HG03097 (cell line): ENCODE measurements at regions not wholly inside any gene's neighbourhood (a gene's known extent, or its start where the extent isn't known, plus 50 kb on each side); places are given as distances from the start of the nearest gene placed in this dataset.
A peak's percentile ranks its signal among the peaks of the same experiment; 100 is the strongest.
"Not testable (repeated sequence)": the region's sequence is repeated elsewhere in the genome, so short reads cannot be mapped to it uniquely, and the experiment has no call there.

ENCODE experiments used
- ATAC-seq: cut with Tn5 transposase; IDR thresholded peaks from one replicate; pipeline ENCODE4 v1.9.1; 2021; ENCODE audit not compliant: unreplicated experiment, low FRiP score

DNA sequence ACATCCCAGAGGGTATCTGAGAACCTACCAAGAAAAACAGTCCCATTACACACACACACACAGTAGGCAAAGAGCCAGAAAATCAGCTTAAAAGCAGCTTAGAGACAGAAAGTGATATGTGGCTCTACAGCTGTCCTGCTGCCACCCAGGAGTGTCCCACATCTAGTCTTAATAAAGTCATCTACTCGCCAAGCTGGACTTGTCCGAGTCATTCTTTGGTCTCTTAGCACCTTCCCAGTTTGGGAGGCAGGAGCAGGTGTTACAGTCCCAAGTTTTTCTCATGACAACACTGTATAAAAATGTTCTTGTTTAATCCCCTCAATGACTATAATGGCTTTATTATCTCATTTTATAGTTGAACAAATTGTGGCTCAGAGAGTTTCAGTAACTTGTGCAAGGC lies 252.5 kb upstream of the CASK start:
- ATAC-seq: no peak

DNA sequence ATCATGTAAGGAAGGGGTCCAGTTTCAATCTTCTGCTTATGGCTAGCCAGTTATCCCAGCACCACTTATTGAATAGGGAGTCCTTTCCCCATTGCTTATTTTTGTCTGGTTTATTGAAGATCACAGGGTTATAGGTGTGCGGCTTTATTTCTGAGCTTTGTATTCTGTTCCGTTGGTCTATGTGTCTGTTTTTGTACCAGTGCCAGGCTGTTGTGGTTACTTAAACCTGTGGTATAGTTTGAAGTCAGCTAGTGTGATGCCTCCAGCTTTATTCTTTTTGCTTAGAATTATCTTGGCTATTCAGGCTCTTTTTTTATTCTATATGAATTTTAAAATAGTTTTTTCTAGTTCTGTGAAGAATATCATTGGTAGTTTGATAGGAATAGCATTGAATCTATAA lies 234.6 kb upstream of the CASK start:
- ATAC-seq: not testable (repeated sequence)

DNA sequence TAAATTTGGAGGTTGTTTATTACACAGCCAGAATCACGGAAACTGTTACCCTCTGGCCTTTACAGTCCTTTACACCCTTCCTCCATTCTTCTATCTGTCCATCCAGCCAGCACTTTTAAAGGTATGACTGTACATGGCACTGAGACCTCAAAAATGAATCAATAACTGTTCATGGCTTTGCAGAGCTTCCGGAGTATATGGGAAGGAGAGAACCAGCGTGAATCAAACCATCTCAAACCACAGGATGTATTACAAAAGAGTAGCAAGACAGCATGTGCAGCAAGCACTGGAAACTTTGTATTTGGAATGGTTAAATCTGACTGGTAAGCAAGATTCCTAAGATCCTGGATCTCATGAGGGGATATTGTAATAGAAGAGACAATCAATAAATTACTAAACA lies 228.5 kb upstream of the CASK start:
- no peak for ATAC-seq

DNA sequence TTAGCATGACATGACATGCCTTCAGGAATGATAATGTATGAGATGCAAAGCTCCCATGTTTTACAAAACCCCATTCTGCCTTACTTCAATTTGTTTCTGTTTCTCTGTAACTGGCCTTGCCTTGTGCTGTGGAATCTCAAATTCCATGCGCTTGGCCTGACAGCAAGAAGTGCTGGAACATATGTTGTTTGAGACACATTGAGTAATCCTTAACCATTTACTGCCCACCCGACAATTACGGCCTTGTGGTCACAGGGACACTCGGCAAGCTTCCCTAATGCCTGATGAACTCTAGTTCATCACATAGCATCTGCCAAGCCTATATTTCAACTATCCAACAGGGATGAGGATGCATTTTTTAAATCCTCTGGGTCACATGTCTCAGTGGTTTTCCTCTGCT lies 226.4 kb upstream of the CASK start:
- no peak for ATAC-seq

DNA sequence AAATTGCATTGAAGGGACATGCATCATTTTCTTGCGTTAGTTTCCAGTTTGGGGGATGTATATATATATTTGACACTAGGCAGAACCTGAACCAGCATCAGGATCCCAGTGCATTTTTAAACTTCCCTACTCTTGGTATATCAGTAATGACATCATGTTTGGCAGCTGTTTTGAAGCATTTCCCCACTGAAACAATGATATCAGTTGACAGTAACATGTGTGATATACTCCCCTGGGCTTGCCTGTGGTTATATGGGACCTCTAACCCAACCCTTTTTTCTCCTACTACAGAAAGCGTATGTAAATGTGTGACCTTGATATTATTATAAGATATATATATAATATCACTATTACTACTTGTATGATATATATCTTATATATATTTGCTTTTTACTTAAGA lies 225.9 kb upstream of the CASK start:
- no peak for ATAC-seq

DNA sequence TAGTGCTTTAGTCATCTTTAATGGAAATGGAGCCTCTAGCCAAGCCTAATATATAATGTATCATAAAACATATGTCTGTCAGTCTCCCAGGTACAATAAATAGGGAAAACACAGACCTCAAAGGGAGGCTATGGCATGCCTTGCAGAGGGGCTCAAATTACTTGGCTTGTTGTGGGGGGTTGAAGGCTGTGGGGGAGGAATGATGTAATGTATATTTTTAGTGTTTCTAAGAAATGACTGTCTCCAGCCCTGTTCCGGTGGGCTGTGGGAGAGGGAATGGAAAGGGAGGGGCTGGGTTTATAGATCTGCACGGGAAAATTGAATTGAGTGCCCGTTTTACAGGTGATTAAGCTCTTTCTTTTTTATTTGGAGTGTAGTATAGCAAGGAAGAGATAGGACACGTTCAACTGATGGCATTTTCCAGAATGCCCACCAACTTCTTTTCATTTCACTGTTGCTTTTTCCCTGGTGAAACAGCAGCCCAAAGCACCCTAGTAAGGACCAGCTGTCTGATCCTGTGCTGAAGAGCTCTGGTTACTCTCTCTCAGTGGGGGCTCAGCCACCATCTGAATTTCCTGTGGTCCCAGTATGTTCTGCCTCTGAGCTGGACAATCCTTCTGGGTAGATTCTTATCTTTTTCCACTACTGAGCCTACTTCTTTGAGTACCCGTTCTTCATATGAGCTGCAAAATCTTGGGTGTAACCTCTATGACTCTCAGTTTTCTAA lies 220.7 kb upstream of the CASK start:
- ATAC-seq: no peak

DNA sequence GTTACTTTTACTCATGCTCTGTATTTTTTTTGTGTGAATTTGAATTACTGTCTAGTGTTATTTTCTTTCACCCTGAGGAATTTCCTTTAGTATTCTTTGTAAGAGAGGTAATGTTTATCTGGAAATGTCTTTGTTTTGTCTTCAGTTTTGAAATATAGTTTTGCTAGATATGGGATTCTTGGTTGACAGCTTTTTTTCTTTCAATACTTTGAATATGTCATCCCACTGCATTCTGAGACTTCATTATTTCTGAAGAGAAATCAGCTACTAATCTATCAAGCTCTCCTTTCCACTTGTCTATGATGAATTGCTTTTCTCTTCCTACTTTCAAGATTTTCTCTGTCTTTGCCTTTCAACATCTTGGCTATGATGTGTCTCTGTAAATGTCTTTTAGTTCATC lies 217.0 kb upstream of the CASK start:
- no peak for ATAC-seq

DNA sequence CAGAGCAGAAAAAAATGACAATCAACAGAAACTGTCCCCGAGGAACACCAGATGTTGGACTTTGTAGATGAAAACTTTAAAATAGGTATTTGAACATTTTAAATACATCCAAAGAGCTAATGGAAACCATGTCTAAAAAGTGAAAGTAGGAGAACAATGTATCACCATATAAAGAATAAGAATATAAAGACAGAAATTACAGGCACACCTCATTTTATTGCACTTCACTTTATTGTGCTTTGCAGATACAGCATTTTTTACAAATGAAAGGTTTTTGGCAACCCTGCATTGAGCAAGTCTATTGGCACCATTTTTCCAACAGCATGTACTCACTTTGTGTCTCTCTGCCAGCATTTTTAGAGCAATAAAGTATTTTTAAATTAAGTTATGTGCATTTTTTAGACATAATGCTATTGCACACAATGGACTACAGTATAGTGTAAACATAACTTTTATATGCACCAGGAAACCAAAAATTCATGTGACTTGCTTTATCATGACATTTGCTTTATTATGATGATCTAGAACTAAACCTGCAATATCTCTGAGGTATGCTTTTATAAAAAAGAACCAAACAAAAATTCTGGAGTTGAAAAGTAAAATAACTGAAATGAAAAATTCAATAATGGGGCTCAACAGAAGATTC lies 212.4 kb upstream of the CASK start:
- no peak for ATAC-seq

DNA sequence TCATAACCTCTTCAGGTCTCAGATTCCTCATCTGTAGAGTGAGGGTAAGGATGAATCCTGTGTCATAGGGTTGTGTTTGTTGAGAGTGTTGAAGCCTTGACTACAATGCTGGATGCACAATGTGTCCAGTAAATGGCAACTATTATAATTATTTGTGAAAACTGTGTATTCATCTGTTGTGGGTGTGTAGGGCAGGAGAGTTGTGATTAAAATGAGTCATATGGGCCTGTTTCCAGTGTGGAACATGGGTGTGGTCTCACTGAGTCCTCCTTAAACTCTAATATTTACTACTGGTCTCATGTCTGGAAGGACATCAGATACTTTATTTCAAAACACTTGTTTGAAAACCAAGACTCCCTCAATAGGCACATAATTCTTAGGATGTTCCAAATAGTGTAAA lies 208.5 kb upstream of the CASK start:
- no peak for ATAC-seq

DNA sequence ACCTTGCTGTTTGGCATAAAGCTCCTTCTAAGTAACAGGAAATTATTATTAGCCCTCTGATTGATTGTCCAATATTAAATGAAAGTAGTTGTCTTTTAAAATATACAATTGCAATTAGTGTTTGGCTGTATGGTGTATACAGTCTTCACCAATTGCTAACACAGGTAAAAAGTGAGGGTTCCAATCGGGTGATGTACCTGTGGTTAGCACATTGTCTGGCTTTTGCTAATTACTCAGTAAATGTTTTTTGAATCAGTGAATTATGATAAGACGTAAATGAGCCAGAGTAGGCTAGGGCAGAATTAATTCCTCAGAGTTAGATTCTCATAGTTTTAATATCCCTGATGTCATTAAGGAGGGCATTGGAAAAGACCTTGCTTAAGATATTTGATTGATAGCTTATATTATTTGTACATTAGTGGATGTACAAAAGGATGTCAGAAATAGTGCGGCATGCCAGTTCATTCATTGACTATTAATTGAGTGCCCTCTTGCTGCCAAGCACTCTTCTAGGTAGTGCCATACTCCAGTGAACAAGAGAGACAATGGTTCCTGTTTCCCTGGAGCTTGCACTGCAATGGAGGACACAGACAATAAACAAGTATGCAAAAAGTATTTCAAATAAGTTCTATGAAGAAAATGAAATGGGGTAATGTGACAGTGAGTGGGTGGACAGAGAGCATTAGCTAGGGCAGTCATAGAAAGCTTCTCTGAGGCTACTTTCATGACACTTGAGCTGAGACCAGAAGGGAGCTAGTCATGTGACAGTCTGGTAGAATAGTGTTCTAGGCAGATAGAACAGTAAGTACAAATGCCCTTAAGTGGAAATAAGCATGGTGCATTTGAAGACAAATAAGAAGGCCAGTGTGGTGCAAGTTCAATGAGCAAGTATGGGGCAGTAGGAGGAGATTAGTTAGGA lies 205.9 kb upstream of the CASK start:
- no peak for ATAC-seq

DNA sequence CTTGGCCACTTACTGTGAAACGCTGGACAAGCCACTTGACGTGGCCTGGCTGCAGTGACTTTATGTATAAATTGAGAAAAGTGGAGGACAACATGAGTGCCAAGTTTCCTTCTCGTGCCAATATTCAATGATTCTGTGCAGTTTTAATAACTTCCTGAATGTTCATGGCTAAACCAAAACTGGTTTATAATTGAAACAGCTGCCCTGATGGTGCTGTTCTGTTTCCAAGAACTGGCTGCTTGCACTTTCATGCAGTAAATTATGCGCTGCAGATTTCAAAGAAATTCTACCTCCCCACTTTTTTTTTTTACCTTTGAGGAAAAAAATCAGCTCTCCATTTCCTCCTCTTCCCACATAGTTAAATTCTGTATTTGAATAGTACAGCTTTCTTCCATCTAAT lies 205.2 kb upstream of the CASK start:
- no peak for ATAC-seq

DNA sequence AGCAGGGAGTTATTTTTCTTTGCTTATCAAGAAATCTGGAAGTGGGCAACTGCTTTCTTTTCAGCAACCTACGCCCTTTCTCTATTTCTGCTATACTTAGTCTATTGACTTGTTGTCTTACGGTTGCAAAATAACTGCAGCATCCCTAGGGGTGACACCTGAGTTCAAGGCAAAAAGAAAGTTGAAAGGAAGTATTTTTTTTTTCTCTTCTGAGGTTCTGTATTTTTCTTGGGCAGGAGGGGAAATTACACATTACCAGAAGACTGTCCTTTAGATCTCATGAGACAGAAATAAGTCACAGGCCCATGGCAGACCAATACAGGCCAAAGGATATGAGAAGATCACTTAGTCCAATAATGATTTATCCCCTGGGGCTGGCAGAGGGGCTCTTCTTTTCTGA lies 204.7 kb upstream of the CASK start:
- peak; percentile 67 for ATAC-seq

DNA sequence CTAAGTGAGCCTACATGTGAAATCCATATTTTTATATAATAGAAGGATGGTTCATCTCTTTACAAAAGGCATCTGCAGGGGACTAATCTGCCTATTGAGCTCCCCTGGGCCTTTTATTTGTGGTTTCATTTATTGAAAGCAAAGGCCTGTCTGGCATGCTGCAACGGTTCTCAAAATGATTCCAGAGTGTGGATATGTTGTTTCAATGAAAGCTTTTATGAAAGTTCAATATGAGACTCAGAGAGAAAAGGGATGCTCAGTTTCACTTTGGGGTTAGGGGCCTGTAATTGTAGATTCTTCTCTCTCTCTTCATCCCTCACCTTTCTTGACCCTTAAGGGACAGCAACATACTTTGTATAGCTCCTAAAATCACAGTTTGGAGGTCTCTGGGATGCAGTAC lies 204.2 kb upstream of the CASK start:
- no peak for ATAC-seq

DNA sequence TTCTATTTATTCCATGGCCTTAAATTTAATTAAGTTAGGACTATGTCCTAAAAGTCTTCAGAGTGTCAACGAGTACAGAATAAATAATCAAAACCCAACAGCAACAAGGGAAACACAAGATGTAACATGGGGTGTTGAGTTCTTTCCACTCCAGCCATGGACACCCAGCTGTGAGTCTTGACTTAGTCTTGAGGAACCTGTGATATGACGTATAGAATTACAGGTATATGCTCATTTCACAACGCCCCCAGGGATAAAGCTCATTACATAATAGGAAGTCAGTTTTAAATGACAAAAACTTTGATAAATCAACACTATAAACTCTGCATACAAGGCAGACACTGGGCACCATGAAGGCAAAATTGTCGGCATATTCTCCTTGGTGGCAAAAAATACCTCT lies 200.0 kb upstream of the CASK start:
- no peak for ATAC-seq

DNA sequence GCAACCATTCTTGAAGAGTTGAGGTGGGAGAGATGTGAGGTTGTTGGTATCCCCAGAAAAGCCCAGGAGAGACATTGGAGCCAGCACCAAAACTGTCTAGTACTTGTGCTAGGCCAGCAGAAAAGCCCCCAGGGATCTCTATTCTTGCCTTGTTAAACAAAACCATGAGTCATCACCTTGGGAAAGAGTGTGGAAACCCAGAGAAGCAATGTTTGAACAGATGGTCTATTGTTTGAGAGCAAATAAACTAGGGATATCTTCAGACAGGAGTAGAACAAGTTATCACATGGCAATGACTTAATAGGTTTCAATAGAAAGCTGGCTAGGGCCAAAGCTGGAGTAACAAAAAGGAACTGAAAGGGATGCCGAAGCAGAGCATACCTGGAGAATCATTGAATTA lies 195.7 kb upstream of the CASK start:
- ATAC-seq: no peak

DNA sequence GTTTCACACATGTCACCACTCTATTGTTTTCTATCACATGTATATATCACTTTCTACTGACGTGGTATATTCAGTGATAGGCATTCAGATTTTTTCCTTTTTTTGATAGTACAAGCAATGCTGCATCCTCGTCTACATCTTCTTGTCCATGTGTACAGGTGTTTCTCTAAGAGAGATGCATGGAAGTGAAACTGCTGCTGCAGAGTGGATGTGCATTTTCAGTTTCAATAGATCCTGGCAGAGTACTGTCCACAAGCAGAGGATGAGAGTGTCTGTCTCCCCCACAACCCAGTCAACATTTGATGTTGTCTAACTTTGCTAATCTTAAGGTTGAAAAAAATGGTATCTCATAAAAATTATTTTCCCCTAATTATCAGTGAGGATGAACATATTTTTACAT lies 194.0 kb upstream of the CASK start:
- ATAC-seq: peak; percentile 82

DNA sequence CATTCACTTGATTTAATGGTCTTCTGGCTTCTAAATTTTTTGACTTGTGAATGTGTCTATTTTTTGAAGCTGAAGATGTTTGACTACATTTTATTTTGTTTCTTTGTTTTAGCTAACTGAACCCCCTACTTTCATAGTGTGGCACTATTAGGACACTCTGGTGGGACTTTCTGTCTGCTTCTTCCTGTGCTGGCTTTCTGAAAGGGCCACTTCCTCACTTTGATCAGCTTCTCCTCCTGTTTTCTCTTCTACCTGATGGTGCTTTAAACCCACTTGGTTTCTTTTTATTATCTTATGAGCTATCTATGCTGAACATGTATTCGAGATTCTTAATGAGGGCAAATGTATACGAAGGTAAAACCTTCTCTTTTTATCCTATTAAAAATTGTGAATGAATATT lies 186.1 kb upstream of the CASK start:
- ATAC-seq: no peak

DNA sequence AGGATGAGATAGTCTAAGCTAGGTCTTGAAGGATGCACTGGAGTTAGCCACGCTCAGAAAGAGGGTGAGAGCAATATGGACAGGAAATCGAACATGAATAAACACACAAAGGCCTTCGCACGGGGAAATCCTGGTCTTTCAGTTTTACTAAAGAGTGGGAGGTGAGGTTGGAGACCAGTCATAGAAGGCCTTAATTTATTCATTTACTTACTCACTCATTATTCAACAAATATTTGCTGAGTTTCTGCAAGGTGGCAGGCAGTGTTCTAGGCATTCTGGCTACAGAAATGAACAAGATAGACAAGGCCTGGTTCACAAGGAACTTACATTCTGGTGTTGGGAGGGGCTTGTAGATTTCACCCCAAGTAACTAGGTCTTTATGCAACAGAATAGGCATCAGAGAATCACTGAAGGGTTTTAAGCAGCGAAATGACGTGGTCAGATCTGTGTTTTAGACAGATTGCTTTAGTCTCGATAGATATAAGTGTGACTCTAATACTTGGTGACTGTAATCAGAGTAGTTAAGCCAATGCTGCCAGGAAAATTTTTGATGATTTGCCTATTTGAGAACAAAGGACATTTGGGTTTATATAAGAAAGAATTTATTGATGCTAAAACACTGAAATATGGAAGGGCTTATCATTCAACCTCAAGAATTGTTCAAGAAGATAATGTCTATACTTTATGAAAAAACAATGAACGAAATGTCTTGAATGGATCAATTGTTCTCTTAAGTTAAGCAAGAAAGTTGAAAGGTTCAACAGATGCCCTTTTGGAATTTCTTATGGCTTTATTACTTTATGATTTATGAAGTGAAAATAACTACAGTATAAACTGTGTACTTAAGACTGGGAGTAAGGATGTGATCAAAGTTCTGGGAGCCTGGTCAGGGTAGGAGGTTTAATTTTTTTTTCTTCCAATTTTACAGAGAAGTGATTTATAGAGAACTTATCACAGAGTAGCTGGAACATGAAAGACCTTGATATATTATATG lies 184.4 kb upstream of the CASK start:
- no peak for ATAC-seq

DNA sequence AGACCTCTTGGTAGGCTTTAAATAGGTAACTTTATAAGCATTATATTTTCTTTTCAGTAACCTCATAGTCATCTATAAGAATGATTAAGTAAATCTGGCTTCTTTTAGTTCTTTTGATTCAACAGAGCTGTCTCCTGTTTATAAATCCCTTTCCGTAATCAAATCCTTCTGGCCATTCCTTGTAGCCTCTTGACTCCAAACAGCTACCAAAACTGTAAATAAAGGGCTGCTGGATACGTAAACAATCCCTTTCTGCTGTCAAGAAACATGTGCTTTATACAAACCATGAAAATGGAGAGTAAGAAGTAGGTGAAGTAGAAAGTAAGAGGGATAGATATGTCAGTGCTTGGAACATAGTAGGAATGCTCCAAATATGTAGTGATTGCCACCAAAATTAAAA lies 183.2 kb upstream of the CASK start:
- no peak for ATAC-seq

DNA sequence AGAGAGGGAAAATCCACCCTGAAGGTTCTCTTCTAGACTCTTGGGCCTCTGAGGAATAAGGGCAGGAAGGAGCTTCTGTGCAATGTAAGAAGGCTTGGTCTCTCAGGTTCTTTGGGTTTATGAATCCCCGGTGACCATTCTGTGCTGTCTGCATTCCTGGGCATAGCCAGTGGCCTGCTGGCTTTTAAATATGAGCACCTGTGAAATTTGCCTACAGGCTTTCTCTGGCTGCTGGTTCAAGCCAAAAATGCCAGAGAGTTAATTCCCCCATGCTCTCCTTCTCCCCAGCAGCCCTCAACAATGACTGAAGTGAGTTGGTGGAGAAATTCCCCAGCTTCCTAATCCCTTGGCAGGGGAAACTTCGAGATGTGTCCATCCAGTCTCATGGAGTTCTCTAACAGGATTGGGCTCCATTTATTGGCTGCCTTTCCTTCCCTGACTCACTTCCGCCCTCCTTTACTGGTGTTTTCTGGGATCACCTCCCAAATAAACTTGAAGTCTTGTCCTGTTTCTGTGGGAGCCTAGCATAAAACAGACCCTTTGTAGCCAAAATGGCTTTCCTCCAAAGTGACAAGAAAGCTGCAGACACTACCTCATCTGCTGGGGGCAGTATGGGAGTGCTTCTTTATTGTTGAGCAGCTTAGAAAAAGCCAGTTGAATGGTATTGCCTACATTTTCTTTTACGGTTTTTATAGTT lies 179.4 kb upstream of the CASK start:
- no peak for ATAC-seq
